ENCODE measurements at regions not wholly inside any gene's neighbourhood (a gene's known extent, or its start where the extent isn't known, plus 50 kb on each side); places are given as distances from the start of the nearest gene placed in this dataset.

DNA sequence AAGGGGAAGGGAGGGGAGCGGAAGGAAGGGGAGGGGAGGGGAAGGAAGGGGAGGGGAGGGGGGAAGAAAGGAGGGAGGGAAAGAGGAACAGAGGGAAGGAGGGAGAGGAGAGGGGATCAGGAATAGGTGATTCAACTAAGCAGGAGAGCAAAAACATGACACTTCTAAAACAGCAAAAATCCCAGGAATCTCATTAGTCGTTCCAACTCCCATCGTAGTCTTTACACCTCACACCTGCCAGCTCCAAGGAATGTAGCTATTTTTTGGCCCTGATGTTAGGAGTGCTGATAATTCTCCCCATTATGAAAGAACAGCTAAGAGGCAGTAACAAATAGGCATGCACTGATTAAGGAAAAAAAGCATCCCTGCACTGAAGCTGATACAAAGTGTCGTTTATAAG lies 709.9 kb upstream of the PKDCC start:
- Histone ChIP-seq H3K4me3 (no peak overlapping the region), H3K4me1 (peaks cover 0 to 3% (median 0%) of the 10 kb centered on the region in 9 donors), H3K36me3 (no peaks in the 10 kb centered on the region), H3K9me3 (no peaks in the 10 kb centered on the region), H3K27ac (no peak overlapping the region), H3K27me3 (no peaks in the 10 kb centered on the region)
- ATAC-seq (no peak), DNase-seq (no peak)
- 35 to 51% methylated on average over 3 to 4 of the region's 4 CpGs for WGBS, 2 donors
- TF ChIP-seq, protein P1, sequence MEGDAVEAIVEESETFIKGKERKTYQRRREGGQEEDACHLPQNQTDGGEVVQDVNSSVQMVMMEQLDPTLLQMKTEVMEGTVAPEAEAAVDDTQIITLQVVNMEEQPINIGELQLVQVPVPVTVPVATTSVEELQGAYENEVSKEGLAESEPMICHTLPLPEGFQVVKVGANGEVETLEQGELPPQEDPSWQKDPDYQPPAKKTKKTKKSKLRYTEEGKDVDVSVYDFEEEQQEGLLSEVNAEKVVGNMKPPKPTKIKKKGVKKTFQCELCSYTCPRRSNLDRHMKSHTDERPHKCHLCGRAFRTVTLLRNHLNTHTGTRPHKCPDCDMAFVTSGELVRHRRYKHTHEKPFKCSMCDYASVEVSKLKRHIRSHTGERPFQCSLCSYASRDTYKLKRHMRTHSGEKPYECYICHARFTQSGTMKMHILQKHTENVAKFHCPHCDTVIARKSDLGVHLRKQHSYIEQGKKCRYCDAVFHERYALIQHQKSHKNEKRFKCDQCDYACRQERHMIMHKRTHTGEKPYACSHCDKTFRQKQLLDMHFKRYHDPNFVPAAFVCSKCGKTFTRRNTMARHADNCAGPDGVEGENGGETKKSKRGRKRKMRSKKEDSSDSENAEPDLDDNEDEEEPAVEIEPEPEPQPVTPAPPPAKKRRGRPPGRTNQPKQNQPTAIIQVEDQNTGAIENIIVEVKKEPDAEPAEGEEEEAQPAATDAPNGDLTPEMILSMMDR (IDR thresholded peaks at IDR 0.05) = no peak
- intact Hi-C loops (cut with DNase I) = no loop called here

DNA sequence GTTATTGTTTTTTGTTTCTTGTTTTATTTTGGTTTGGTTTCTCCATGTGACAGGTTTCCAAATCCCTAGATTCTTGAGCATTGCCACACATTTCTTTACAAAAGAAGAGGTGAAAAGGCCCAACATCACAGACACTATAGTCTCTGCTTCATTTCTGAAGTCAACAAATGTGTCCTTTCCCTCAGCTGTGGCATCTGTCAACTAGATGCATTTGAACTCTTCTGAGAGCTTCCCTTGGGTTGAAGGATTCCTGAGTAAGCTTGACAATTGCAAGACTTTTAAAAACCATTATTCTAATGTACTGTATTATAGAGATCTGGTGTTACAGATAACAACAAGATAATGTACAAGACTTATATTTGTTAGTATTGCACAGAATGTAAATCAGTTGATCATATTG lies 703.3 kb upstream of the PKDCC start:
- no peaks in the 10 kb centered on the region for H3K4me1 ChIP-seq
- no peaks in the 10 kb centered on the region for H3K27me3 ChIP-seq
- DNase-seq (no peak), ATAC-seq (no peak)
- no peaks in the 10 kb centered on the region for H3K9me3 ChIP-seq
- H3K4me3 ChIP-seq = no peak overlapping the region
- TF ChIP-seq, protein P1 (IDR thresholded peaks at IDR 0.05) = no peak
- H3K27ac ChIP-seq = no peak overlapping the region
- no peaks in the 10 kb centered on the region for H3K36me3 ChIP-seq
- intact Hi-C loops (cut with DNase I) = no loop called here

DNA sequence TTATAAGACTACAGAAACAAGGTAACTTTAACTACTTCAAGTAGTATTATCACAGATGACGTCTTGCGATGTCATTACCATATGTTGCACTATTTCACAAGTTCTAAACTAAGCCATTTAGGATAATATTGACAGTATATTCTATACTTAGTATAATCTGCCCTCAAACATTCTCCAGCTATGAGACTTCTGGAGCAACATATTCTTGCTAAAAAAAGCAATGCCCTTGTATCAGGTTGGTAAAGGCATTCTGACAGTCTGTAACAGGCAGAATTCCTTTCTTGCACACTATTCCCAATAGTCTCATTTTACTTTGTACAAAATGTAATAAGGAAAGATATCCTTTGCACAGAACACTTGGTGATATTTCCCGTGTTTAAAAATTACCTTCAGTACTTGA lies 694.8 kb upstream of the PKDCC start:
- H3K4me3 ChIP-seq = no peak overlapping the region
- no peaks in the 10 kb centered on the region for H3K36me3 ChIP-seq
- ATAC-seq (peak in 2 of 8 donors; percentile 55 to 56), DNase-seq (no peak)
- H3K27ac ChIP-seq = no peak overlapping the region
- intact Hi-C loops (cut with DNase I) = no loop called here
- WGBS, 2 donors = 59 to 62% methylated on average over 3 of the region's 3 CpGs
- TF ChIP-seq, protein P1 (IDR thresholded peaks at IDR 0.05) = no peak
- H3K9me3 ChIP-seq = no peaks in the 10 kb centered on the region
- H3K27me3 ChIP-seq = no peaks in the 10 kb centered on the region
- H3K4me1 ChIP-seq = peaks cover 0 to 8% (median 0%) of the 10 kb centered on the region in 9 donors

DNA sequence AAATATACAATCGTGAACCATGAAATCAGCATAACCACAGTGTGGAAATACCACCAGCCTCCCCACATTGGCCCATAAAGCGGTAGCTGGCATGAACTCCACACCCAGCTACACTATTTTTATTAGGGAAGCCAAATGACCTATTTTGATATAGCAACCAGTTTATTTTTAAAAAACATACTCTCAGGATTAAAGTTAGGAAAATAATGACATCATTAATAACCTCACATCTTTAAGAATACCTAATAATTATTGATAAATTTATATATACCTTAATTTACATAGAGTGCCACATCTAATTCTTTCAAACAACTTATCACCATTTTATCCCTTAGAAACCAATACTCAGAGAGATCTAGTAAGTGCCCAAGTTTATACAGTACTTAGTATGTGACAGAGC lies 692.0 kb upstream of the PKDCC start:
- DNase-seq (no peak), ATAC-seq (no peak)
- Histone ChIP-seq H3K27me3 (no peaks in the 10 kb centered on the region), H3K9me3 (peaks cover 0 to 7% (median 0%) of the 10 kb centered on the region in 11 donors), H3K36me3 (no peaks in the 10 kb centered on the region), H3K4me1 (peaks cover 0 to 8% (median 0%) of the 10 kb centered on the region in 9 donors), H3K27ac (no peak overlapping the region), H3K4me3 (no peak overlapping the region)
- WGBS, 2 donors = 87 to 97% methylated on average over 2 of the region's 2 CpGs
- intact Hi-C loops (cut with DNase I) = no loop called here
- TF ChIP-seq, protein P1 (IDR thresholded peaks at IDR 0.05) = no peak

DNA sequence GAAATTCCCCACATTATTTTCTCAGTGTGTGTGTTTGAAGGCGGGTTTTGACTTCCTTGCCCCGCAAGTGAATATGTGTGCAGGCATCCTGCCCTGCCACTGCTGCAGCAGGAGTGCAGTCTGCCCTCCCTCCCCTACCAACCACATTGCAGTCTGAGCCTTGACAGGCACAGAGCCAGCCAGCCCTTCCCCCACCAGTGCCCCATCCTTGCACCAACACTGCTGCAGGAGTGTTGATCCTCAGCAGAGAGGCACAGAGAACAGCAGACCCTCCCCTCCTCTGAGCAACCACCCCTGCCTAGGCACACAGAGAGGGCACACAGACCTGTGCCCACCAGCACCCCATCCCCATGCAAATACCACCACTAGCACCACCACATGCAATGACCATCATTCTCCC lies 683.0 kb upstream of the PKDCC start:
- no peak for ATAC-seq
- TF ChIP-seq, protein P1 (IDR thresholded peaks at IDR 0.05) = no peak
- H3K36me3 ChIP-seq = no peaks in the 10 kb centered on the region
- no peak overlapping the region for H3K27ac ChIP-seq
- peaks cover 0 to 27% (median 13%) of the 10 kb centered on the region in 11 donors for H3K9me3 ChIP-seq
- H3K4me1 ChIP-seq = no peaks in the 10 kb centered on the region
- 94 to 95% methylated on average over 2 of the region's 2 CpGs for WGBS, 2 donors
- intact Hi-C loops (cut with DNase I) = no loop called here
- no peaks in the 10 kb centered on the region for H3K27me3 ChIP-seq
- no peak for DNase-seq
- H3K4me3 ChIP-seq = no peak overlapping the region

Measured in heart right ventricle (tissue), 16 donors.